HUDEP-2 (cell line): ENCODE measurements at regions not wholly inside any gene's neighbourhood (a gene's known extent, or its start where the extent isn't known, plus 50 kb on each side); places are given as distances from the start of the nearest gene placed in this dataset.

Experiments
- DNase-seq, 76 experiments: peaks; one replicate each; lab custom pipeline; 2025; ENCODE audit not compliant: unreplicated experiment in 76 of 76; lab: John Stamatoyannopoulos, UW

DNA sequence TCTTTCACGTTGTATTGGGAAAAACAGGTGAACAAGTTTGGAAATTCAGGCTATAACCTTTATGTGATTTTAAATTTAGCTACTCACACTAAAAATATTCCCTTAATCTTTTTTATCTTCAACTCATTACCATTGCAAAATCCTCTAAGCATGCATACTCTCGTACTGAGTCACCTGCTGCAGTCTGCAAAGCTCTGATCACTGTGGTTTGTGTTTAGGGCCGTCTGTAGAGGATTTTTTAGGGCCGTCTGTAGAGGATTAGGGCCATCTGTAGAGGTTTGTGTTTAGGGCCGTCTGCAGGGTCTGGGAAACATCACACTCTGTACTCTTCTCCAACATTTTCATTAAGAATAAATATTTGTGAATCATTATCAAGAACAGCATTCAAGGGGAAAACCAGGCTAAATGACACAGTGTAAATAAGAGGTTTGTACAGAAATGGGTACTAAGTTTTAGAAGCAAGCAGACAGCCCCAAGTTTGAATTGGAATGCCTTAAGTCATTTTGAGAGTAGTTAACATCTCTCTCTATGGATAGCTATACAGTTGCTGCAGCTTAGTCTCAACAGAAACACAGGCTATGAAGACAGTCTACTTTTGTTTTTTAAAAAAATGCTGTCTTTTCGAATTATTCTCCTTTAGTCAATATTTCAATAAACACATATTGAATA is 155.0 kb upstream of the TSLP start:
- no peak for DNase-seq

- DNase-seq, result no peak
These were observed 154.2 kb upstream of the TSLP start for GRCh38 chr5:110917161-110917875.

GRCh38 chr5:110918683-110919082 is 152.8 kb upstream of the TSLP start:
- no peak for DNase-seq

DNA sequence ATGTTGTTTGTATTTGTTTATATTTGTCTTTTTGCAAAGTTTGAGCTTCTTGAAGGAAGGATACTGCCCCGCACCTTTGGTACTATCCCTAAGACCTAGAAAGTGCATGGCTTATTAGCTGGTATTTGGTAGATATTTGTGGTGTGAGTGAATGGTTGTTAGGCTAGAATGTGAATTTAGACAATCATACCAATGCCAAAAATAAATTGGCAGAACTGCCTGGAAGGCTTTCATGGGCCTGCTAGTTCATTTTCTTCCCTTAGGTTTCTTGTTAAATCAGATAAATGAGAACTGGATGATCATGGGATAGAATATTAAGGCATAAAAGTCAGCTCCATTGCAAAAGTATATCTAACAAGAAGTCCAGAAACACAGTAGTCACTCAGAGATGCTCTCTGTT is 147.5 kb upstream of the TSLP start:
- DNase-seq, result no peak

DNA sequence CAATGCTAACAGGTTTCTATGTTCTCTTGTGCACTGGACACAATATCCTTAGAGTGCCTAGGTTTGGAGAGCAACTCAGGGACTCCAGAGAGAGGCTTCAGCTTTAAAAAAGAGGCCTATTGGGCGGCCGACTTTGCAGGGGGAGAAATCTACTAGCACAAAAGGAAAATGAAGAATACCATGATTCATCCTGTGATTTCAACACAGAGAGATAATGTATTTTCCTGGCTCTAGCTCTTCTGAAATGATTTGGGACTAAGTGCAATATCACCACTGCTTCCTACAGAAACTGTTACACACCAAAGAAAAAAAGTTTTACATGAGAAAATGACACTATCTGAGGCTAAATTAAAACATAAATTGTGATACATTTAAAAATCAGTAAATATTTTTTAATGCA is 146.1 kb upstream of the TSLP start:
- DNase-seq, result no peak

DNA sequence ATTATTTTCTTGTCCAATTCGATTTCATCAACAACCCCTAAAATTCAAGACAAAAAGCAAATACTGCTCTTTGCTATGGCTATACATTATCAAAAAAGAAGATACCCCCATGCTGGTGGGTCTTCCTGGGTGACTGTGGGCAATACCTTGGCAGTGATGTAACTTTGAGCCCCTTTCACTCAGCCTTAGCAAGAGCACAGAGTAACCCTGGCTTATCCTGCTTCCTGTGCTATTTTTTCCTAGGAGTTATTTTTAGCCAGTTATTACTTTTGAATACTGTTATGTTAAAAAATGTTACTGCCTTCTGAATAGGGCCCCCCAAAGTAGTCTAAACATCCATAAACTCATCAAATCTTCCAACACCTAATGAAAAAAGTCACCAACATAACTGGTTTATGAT is 145.6 kb upstream of the TSLP start:
- DNase-seq, result no peak

- DNase-seq, result no peak
These were observed 138.6 kb upstream of the TSLP start for GRCh38 chr5:110932755-110933488.

GRCh38 chr5:110940136-110940535 is 131.4 kb upstream of the TSLP start:
- no peak for DNase-seq

DNA sequence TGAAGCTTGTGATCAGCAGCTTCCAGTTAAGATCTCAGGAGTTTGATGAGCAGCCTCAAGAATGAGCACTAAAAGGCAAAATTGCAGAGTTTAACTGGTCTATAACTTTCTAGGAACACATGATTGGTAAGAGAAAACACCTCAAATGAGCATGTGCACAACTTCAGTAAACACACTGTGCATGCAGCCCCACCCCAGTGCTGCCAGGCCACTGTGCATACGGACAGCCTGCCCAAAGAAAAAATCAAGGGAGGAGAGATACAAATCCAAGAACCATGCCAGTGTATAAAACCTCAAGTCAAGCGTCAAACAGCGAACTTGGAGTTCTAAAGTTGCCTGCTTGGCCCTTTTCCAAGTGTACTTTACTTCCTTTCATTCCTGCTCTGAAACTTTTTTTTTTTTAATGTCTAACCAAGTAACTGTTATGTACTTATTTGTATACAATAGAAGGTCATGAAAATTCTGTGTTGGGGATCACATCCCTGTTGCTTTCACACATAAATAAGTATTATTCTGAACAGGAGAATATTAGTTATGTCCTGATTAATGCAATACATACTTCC is 125.6 kb upstream of the TSLP start:
- no peak for DNase-seq

DNA sequence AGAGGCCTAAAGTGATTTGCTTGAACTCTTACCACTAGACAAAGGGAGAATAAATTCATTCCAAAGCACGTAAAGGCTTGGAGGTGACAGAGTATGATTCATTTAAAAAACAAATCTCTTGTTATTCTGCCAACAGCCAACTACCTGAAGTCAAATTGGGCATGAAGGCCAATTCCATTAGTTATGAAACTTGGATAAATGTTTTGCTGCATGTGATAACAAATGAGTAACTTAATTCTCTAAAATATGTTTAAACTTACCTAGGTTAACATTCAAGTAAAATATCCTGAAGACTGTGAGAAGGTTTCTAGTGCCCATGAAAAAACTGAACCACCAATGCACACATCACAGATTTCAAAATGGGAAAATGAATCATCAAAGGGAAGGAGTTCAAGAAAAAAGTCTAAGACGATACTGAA is 120.1 kb upstream of the TSLP start:
- no peak for DNase-seq

DNA sequence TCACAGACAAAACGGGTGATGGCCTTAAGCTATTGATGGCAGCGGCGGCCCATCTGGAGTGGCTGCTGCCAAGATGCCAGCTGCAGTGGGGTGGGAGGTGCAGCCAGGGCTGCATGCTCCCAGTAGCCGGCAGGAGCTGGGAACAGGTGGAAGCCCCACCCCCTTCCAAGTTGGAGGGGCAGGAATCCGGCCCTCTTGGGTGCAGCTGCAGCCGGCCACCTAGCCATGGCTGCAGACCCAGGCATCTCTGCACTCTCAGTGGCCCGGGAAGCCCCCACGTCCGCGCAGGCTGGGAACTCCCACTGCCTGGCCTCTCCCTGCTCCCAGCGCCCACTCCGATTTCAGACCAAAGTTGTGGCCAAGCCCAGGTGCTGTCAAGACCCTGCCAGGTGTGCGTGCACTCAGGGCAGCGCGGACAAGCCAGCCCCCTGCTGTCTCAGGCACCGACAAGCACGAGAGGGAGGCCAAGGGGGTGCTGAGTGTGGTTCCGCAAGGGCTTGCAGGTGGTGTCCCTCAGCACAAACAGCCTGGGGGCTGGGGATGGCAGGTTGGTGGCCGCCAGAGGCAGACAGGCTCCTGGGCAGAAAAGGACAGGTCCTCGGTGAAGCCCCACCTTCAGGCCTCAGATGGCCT is 115.1 kb upstream of the TSLP start:
- no peak for DNase-seq

GRCh38 chr5:110956913-110957813 is 114.3 kb upstream of the TSLP start:
- DNase-seq, result no peak

DNA sequence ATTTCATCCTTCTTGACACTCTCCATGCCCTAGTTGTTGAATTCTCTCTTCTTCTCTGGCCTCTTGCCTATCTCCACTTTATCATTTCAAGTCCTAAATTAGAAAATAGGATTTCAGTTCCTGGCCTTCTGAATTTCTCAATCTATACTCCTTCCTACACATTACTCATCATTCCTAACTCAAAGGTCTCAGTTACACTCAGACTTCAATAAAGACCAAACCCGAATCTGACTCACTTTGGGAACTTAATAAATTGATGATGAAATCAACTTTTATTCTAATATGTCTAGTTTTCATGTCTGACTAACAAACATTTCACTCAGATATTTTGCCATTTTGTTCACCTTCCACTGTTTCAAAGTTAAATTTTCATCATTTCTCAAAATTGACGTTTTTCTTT is 113.6 kb upstream of the TSLP start:
- DNase-seq, result no peak

DNA sequence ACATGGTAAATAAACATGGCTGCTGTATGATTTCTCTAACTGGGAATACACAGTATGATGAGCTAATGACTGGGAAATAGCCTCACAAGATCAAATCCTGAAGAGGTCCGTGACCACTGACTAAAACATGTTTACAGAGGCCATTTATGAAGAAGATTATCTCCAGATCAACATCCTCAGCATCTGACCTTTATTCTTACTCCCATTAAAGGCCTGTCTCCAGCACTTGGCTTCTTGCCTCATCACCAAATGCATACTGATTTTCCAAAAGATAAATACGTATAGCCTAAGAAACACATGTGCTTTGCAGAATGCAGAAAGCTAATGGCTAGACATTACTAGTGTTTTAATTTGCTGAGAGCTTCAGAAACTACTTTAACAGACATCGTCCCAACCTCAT is 108.0 kb upstream of the TSLP start:
- no peak for DNase-seq

DNA sequence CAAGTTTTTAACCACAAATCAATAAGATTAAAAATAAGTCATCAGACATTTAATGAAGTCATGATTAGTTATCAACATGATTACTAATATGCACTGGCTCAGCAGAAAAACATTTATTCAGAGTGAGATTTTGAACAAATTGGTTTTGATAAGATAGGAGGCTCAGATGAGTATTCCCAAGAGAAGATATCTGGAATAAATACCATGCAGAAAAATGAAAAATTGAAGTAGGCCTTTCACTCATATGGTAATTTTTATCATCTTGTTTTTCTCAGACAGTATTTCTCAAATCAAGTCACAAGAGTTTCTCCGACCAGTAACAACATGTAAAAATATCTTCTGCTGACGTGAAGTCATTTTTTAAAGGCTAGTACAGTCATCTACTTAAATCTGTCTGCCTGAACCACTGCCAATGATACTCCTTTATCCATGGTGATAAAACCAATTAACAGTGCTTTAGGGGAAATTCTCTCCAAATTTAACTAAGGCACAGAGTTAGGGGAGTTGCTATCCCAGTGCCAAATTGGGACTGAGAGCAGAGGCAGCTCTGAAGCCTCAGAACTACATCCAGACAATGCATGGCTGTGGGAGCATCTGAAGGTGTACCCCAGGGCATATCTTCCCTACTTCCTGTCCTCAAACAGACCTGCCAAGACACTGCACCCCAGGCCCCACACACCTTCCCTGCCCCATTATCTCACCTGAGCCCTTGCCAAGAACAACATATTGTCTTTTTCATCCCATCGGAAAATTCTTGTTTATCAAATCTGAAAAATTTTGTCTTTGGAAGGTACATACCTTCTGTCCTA is 105.5 kb upstream of the TSLP start:
- DNase-seq, result no peak

- DNase-seq, result no peak
These were observed 103.1 kb upstream of the TSLP start for GRCh38 chr5:110968246-110969005.

GRCh38 chr5:110969502-110969901 is 102.0 kb upstream of the TSLP start:
- no peak for DNase-seq

DNA sequence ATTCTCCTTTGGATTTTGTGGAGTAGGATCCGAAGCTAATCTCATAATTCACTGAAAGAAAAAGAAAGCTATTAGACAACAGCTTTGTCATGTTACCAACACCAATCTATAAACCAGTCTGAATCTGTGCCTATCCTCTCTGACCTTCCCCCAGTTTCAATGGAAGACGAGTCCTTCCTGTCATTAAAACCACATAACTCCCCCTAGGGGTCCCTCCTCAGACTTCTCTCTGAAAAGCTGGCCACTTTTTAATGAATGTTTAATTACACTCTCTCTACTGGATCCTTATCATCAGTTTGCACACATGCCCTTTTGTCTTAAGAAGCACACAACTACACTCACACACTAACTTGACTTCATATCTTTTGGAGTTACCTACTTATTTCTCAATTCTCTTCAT is 98.0 kb upstream of the TSLP start:
- no peak for DNase-seq

DNA sequence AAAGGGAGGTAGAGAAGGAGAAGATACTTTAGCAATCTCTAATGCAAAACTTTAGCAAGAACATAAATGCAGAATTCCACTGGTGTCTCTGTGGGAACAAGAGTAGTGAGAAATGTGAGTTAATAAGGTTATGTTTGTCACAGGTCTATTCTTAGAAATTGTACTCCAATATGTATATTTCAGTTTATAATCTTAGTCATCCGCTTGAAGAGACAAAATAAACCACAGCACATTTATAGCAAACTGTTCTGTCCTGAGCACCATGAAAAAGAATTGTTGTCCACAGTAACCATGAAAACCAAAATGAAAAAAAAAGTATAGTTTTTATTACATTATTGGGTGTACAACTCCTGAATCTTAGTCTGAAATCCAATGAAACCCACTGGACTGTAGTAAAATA is 93.6 kb upstream of the TSLP start:
- no peak for DNase-seq
